HepG2 (cell line): ENCODE measurements at regions not wholly inside any gene's neighbourhood (a gene's known extent, or its start where the extent isn't known, plus 50 kb on each side); places are given as distances from the start of the nearest gene placed in this dataset.

Experiments used
- CHD4 ChIP-seq: fragments of 200-600 bp; sonication (generic); IDR thresholded peaks from 2 replicates; pipeline ENCODE4 v1.7.0; 2017; ENCODE audit warnings: mild to moderate bottlenecking, low read length, borderline replicate concordance
- GATA4 ChIP-seq: sonication (generic); IDR thresholded peaks from 2 replicates; pipeline ENCODE4 v1.6.1; 2016; ENCODE audit warnings: antibody characterized with exemption, low read depth, borderline replicate concordance
- HNF4G ChIP-seq, 2 experiments: sonication (generic) in 1 of 2; formaldehyde crosslinking in 1 of 2; IDR thresholded peaks; 2 replicates each; pipeline versions ENCODE4 v1.4.0 to v1.6.1; 2011 to 2020; ENCODE audit warnings: borderline replicate concordance in 2 of 2, low read depth in 2 of 2, mild to moderate bottlenecking in 2 of 2, low read length in 1 of 2, missing genetic modification reagents in 1 of 2, moderate library complexity in 1 of 2
- SAFB2 ChIP-seq: sonication (generic); formaldehyde crosslinking; IDR thresholded peaks from 2 replicates; pipeline ENCODE4 v1.5.1; 2020; ENCODE audit warnings: missing genetic modification reagents, low read depth, mild to moderate bottlenecking, borderline replicate concordance
- SALL1 ChIP-seq: sonication (generic); formaldehyde crosslinking; IDR thresholded peaks from 2 replicates; pipeline ENCODE4 v1.8.0; 2022; ENCODE audit warnings: mild to moderate bottlenecking, missing genetic modification reagents
- ZNF367 ChIP-seq: sonication (generic); formaldehyde crosslinking; IDR thresholded peaks from 2 replicates; pipeline ENCODE4 v1.4.0; 2020; ENCODE audit warnings: missing genetic modification reagents, borderline replicate concordance
- TF ChIP-seq, protein P1 (sequence below): sonication (generic); formaldehyde crosslinking; IDR thresholded peaks from 2 replicates; pipeline ENCODE4 v1.4.0; 2020; ENCODE audit warnings: missing genetic modification reagents
- TF ChIP-seq, protein P2 (sequence below): sonication (generic); formaldehyde crosslinking; IDR thresholded peaks from 2 replicates; pipeline ENCODE4 v1.4.0; 2020; ENCODE audit warnings: missing genetic modification reagents
- TF ChIP-seq, protein P3 (sequence below): sonication (generic); formaldehyde crosslinking; IDR thresholded peaks from 2 replicates; pipeline ENCODE4 v1.4.0; 2020; ENCODE audit warnings: missing genetic modification reagents

DNA sequence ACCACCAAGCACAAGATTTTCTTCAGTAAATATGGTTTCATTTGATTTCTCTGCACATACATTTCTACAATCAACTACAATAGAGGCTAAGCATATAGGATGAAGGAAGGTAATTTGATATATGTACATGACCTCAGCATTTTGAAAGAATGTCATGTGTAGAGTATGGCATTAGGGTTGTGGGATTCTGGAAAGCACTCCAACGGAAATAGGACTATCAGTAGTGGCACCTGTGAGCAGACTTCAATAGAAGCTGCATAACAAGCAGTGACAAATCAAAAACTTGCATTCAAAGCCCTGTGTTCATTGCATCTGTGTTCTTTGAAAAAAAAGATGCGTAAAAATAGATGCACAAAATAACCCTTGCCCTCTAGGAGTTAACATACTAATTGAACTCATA lies 57.5 kb upstream of the EYA4 start (continued):
- TF ChIP-seq, protein P1, sequence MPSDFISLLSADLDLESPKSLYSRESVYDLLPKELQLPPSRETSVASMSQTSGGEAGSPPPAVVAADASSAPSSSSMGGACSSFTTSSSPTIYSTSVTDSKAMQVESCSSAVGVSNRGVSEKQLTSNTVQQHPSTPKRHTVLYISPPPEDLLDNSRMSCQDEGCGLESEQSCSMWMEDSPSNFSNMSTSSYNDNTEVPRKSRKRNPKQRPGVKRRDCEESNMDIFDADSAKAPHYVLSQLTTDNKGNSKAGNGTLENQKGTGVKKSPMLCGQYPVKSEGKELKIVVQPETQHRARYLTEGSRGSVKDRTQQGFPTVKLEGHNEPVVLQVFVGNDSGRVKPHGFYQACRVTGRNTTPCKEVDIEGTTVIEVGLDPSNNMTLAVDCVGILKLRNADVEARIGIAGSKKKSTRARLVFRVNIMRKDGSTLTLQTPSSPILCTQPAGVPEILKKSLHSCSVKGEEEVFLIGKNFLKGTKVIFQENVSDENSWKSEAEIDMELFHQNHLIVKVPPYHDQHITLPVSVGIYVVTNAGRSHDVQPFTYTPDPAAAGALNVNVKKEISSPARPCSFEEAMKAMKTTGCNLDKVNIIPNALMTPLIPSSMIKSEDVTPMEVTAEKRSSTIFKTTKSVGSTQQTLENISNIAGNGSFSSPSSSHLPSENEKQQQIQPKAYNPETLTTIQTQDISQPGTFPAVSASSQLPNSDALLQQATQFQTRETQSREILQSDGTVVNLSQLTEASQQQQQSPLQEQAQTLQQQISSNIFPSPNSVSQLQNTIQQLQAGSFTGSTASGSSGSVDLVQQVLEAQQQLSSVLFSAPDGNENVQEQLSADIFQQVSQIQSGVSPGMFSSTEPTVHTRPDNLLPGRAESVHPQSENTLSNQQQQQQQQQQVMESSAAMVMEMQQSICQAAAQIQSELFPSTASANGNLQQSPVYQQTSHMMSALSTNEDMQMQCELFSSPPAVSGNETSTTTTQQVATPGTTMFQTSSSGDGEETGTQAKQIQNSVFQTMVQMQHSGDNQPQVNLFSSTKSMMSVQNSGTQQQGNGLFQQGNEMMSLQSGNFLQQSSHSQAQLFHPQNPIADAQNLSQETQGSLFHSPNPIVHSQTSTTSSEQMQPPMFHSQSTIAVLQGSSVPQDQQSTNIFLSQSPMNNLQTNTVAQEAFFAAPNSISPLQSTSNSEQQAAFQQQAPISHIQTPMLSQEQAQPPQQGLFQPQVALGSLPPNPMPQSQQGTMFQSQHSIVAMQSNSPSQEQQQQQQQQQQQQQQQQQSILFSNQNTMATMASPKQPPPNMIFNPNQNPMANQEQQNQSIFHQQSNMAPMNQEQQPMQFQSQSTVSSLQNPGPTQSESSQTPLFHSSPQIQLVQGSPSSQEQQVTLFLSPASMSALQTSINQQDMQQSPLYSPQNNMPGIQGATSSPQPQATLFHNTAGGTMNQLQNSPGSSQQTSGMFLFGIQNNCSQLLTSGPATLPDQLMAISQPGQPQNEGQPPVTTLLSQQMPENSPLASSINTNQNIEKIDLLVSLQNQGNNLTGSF (CRISPR knock-in tag): no peak
- TF ChIP-seq HNF4G (IDR thresholded peaks at IDR 0.05; ENCODE audit: borderline replicate concordance, low read depth, low read length) (no peak), HNF4G (CRISPR knock-in tag; IDR thresholded peaks at IDR 0.05; ENCODE audit: borderline replicate concordance, low read depth) (no peak), ZNF367 (CRISPR knock-in tag) (no peak), SAFB2 (CRISPR knock-in tag) (no peak), SALL1 (CRISPR knock-in tag) (no peak), CHD4 (no peak), GATA4 (no peak)
- TF ChIP-seq, protein P2, sequence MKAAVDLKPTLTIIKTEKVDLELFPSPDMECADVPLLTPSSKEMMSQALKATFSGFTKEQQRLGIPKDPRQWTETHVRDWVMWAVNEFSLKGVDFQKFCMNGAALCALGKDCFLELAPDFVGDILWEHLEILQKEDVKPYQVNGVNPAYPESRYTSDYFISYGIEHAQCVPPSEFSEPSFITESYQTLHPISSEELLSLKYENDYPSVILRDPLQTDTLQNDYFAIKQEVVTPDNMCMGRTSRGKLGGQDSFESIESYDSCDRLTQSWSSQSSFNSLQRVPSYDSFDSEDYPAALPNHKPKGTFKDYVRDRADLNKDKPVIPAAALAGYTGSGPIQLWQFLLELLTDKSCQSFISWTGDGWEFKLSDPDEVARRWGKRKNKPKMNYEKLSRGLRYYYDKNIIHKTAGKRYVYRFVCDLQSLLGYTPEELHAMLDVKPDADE: no peak
- TF ChIP-seq, protein P3, sequence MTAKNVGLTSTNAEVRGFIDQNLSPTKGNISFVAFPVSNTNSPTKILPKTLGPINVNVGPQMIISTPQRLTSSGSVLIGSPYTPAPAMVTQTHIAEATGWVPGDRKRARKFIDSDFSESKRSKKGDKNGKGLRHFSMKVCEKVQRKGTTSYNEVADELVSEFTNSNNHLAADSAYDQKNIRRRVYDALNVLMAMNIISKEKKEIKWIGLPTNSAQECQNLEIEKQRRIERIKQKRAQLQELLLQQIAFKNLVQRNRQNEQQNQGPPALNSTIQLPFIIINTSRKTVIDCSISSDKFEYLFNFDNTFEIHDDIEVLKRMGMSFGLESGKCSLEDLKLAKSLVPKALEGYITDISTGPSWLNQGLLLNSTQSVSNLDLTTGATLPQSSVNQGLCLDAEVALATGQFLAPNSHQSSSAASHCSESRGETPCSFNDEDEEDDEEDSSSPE: no peak
